CD14-positive monocyte (primary cell): ENCODE measurements at regions not wholly inside any gene's neighbourhood (a gene's known extent, or its start where the extent isn't known, plus 50 kb on each side); places are given as distances from the start of the nearest gene placed in this dataset.

Experiments
- DNase-seq, 3 donors: peaks; one replicate each; pipeline ENCODE4 v3.0.0-alpha.2; 2011 to 2022
- H2AFZ ChIP-seq: 2 replicates; pipeline ENCODE4 v1.6.0; 2012; ENCODE audit warnings: mild to moderate bottlenecking, low read depth, low read length, inconsistent platforms; ENCODE audit not compliant: insufficient read depth, poor library complexity, severe bottlenecking
- H3K27ac ChIP-seq, 2 donors: 1 replicate in 1 of 2; 2 replicates in 1 of 2; pipeline ENCODE4 v1.5.1; 2012 to 2013; ENCODE audit warnings: low read length in 2 of 2, control low read depth in 1 of 2, inconsistent platforms in 1 of 2, low read depth in 1 of 2, mild to moderate bottlenecking in 1 of 2
- H3K27me3 ChIP-seq, 2 donors: one replicate each; pipeline versions ENCODE4 v1.6.0 to v1.6.1; 2011 to 2013; ENCODE audit warnings: low read length in 2 of 2; ENCODE audit not compliant: control insufficient read depth in 2 of 2, insufficient read depth in 2 of 2
- H3K36me3 ChIP-seq, 2 donors: replicated peaks in 1 of 2; 1 replicate in 1 of 2; 2 replicates in 1 of 2; pipeline versions ENCODE4 v1.5.1 to v1.6.1; 2012 to 2013; ENCODE audit warnings: low read length in 2 of 2, control low read depth in 1 of 2, inconsistent platforms in 1 of 2, mild to moderate bottlenecking in 1 of 2; ENCODE audit not compliant: insufficient read depth in 2 of 2, control insufficient read depth in 1 of 2
- H3K4me1 ChIP-seq, 2 donors: 1 replicate in 1 of 2; 2 replicates in 1 of 2; pipeline versions ENCODE4 v1.5.1 to v1.6.1; 2012 to 2013; ENCODE audit warnings: low read length in 2 of 2, control low read depth in 1 of 2, inconsistent platforms in 1 of 2, mild to moderate bottlenecking in 1 of 2, moderate library complexity in 1 of 2; ENCODE audit not compliant: insufficient read depth in 2 of 2, control insufficient read depth in 1 of 2
- H3K4me2 ChIP-seq: replicated peaks from 2 replicates; pipeline ENCODE3; 2012; ENCODE audit warnings: low read length, moderate library complexity, mild to moderate bottlenecking; ENCODE audit not compliant: poor library complexity, severe bottlenecking; ENCODE audit errors: extremely low read depth
- H3K4me3 ChIP-seq, 3 experiments: fragments of 200-600 bp in 1 of 3; sonication (generic) in 1 of 3; replicated peaks in 1 of 3; 1 replicate in 2 of 3; 2 replicates in 1 of 3; pipeline ENCODE4 v1.5.1; 2011 to 2013; ENCODE audit warnings: low read length in 3 of 3, mild to moderate bottlenecking in 3 of 3, control low read depth in 2 of 3, low read depth in 2 of 3, inconsistent platforms in 1 of 3, moderate library complexity in 1 of 3
- H3K79me2 ChIP-seq: 2 replicates; pipeline ENCODE4 v1.6.0; 2012; ENCODE audit warnings: mild to moderate bottlenecking, control low read depth, inconsistent platforms, low read length, moderate library complexity; ENCODE audit not compliant: insufficient read depth
- H3K9ac ChIP-seq: 2 replicates; pipeline ENCODE4 v1.6.0; 2017; ENCODE audit warnings: low read length, mild to moderate bottlenecking; ENCODE audit not compliant: insufficient read depth, poor library complexity, severe bottlenecking
- H3K9me3 ChIP-seq, 2 donors: replicated peaks in 1 of 2; 1 replicate in 1 of 2; 2 replicates in 1 of 2; pipeline versions ENCODE4 v1.5.1 to v1.6.1; 2012 to 2013; ENCODE audit warnings: low read length in 2 of 2, control low read depth in 1 of 2; ENCODE audit not compliant: control insufficient read depth in 1 of 2, insufficient read depth in 1 of 2
- H4K20me1 ChIP-seq: 2 replicates; pipeline ENCODE4 v1.6.0; 2012; ENCODE audit warnings: mild to moderate bottlenecking, low read length, control low read depth, moderate library complexity; ENCODE audit not compliant: insufficient read depth
- H3K27ac Mint-ChIP-seq, 7 donors: one replicate each; pipeline ENCODE4 v1.8.0; 2020; ENCODE audit warnings: mild to moderate bottlenecking in 7 of 7, mixed read lengths in 7 of 7, moderate library complexity in 6 of 7, inconsistent platforms in 2 of 7
- H3K27me3 Mint-ChIP-seq, 3 donors: one replicate each; pipeline ENCODE4 v1.8.0; 2021 to 2022; ENCODE audit warnings: low read depth in 3 of 3, mild to moderate bottlenecking in 3 of 3, mixed read lengths in 3 of 3, moderate library complexity in 3 of 3, inconsistent platforms in 1 of 3
- H3K36me3 Mint-ChIP-seq, 2 donors: one replicate each; pipeline ENCODE4 v1.8.0; 2020; ENCODE audit warnings: mixed read lengths in 2 of 2, inconsistent platforms in 1 of 2, mild to moderate bottlenecking in 1 of 2
- H3K4me1 Mint-ChIP-seq: one replicate; pipeline ENCODE4 v1.8.0; 2020; ENCODE audit warnings: mild to moderate bottlenecking, mixed read lengths
- H3K4me3 Mint-ChIP-seq, 2 donors: one replicate each; pipeline ENCODE4 v1.8.0; 2020; ENCODE audit warnings: mild to moderate bottlenecking in 2 of 2, mixed read lengths in 2 of 2, moderate library complexity in 1 of 2
- H3K9me3 Mint-ChIP-seq, 7 donors: one replicate each; pipeline ENCODE4 v1.8.0; 2020 to 2022; ENCODE audit warnings: mixed read lengths in 7 of 7, mild to moderate bottlenecking in 6 of 7, moderate library complexity in 6 of 7, inconsistent platforms in 2 of 7
- CTCF ChIP-seq: fragments of 200-600 bp; IDR thresholded peaks from one replicate; pipeline ENCODE4 v1.8.0; 2022; ENCODE audit warnings: antibody characterized with exemption, mild to moderate bottlenecking
- WGBS: methylation state at CpG from one replicate; pipeline ENCODE4 v1.1.5; 2013; ENCODE audit warnings: missing lambda C conversion rate; ENCODE audit not compliant: insufficient coverage; 5-methylcytosine and 5-hydroxymethylcytosine counted together
- intact Hi-C, 2 donors: fragments of 100-400 bp; cut with micrococcal nuclease; formaldehyde crosslinking; loops; one replicate each; pipeline versions ENCODE4 v1.15.0 to v1.15.1; 2023

GRCh38 chr10:22481687-22482539 lies 136.6 kb downstream of the SPAG6 start:
- Histone ChIP-seq H3K27me3 (peaks cover 17 to 25% of the 10 kb centered on the region in 2 donors), H3K79me2 (no peaks in the 10 kb centered on the region), H3K27ac (no peak overlapping the region), H3K9ac (no peak overlapping the region), H3K4me1 (peaks cover 3 to 5% of the 10 kb centered on the region in 2 donors), H3K4me3 (no peak overlapping the region), H2AFZ (no peak overlapping the region), H3K9me3 (peaks cover 0 to 5% of the 10 kb centered on the region in 2 donors), H3K36me3 (no peaks in the 10 kb centered on the region), H4K20me1 (no peaks in the 10 kb centered on the region), H3K4me2 (no peak overlapping the region)
- Mint-ChIP-seq H3K4me3 (no peak overlapping the region), H3K27me3 (peaks cover 29 to 39% (median 36%) of the 10 kb centered on the region in 3 donors), H3K9me3 (peaks cover 0 to 4% (median 0%) of the 10 kb centered on the region in 7 donors), H3K27ac (no peak overlapping the region), H3K4me1 (peaks cover 1% of the 10 kb centered on the region), H3K36me3 (no peaks in the 10 kb centered on the region)
- TF ChIP-seq CTCF = no peak
- WGBS = 55% methylated on average over 3 of the region's 5 CpGs
- no peak for DNase-seq
- intact Hi-C loops = no loop called here

GRCh38 chr10:22483132-22483531 lies 137.8 kb downstream of the SPAG6 start:
- H3K4me3 ChIP-seq = no peak overlapping the region
- Mint-ChIP-seq H3K4me1 (no peaks in the 10 kb centered on the region), H3K4me3 (no peak overlapping the region), H3K9me3 (no peaks in the 10 kb centered on the region), H3K27ac (no peak overlapping the region), H3K36me3 (no peaks in the 10 kb centered on the region), H3K27me3 (peaks cover 20 to 28% (median 24%) of the 10 kb centered on the region in 3 donors)
- intact Hi-C loops = no loop called here
- H4K20me1 ChIP-seq = no peaks in the 10 kb centered on the region
- H2AFZ ChIP-seq = no peak overlapping the region
- H3K9ac ChIP-seq = no peak overlapping the region
- DNase-seq = no peak
- H3K79me2 ChIP-seq = no peaks in the 10 kb centered on the region
- H3K27ac ChIP-seq = no peak overlapping the region
- H3K9me3 ChIP-seq = no peaks in the 10 kb centered on the region
- no peaks in the 10 kb centered on the region for H3K4me1 ChIP-seq
- no CpG with 5 or more reads among the region's 1 CpG for WGBS
- no peak overlapping the region for H3K4me2 ChIP-seq
- H3K27me3 ChIP-seq = peaks cover 7 to 13% of the 10 kb centered on the region in 2 donors
- TF ChIP-seq CTCF = no peak
- no peaks in the 10 kb centered on the region for H3K36me3 ChIP-seq
